ENCODE measurements at regions not wholly inside any gene's neighbourhood (a gene's known extent, or its start where the extent isn't known, plus 50 kb on each side); places are given as distances from the start of the nearest gene placed in this dataset.
A peak's percentile ranks its signal among the peaks of the same experiment; 100 is the strongest.

DNA sequence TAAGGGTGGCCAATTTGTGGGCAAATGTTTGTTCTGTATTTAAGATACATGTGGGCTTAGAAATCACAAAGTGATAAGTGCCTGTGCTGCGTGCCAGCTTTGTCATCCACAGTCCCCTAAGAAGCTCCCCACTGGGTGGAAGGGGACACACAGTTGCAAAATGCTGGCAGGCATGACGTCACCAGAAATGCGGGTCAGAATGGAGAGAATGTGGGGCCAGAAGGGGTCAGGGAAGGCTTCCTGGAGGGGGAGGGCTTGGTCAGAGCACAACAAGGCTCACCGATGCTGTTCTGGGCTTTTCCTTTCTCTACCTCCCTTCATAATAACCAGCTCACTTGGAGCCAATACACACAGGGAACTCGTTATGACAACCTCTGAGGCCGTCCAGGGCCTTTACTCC is 207.3 kb downstream of the URI1 start (continued):
- TF ChIP-seq ZBTB33 (IDR thresholded peaks at IDR 0.05; ENCODE audit: borderline replicate concordance, low read depth): no peak
- TF ChIP-seq NRF1 (IDR thresholded peaks at IDR 0.05; ENCODE audit: low read depth, low read length): no peak
- TF ChIP-seq SIN3A (IDR thresholded peaks at IDR 0.05; ENCODE audit: borderline replicate concordance, low read depth, low read length): no peak
- TF ChIP-seq SMC3 (IDR thresholded peaks at IDR 0.05; ENCODE audit: low read depth, low read length): no peak
- TF ChIP-seq PBX3 (IDR thresholded peaks at IDR 0.05): no peak

DNA sequence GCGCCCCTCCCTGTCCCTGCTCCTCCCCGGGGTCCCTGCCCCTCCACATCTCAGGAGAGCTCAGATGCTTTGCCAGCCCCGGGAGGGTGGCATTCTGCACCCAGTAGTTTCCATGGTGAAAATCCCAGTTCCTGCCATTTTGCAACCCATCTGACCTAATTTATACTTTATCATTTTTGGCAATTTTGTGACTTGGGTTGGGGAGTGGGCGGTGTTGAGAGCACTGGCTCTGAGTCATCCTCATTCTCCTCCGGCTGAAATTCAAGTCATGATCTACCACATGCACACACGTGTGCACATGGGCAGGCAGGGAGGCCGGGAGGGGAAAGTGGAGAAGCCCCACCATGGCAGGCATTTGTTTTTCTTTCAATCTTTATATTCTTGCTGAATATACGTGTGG is 208.6 kb downstream of the URI1 start:
- Histone ChIP-seq H3K9me3 (no peaks in the 10 kb centered on the region), H3K27me3 (ENCODE audit: insufficient read depth) (no peaks in the 10 kb centered on the region), H3F3A (replicated peaks; ENCODE audit: insufficient read depth) (no peaks in the 10 kb centered on the region), H3K36me3 (replicated peaks in 1 of 2; ENCODE audit: control insufficient read depth in 1 of 2, insufficient read depth in 2 of 2, low read length in 1 of 2) (no peaks in the 10 kb centered on the region), H3K9ac (no peak overlapping the region), H3K4me2 (no peak overlapping the region), H2AFZ (ENCODE audit: low read depth) (no peak overlapping the region), H4K20me1 (ENCODE audit: insufficient read depth) (no peaks in the 10 kb centered on the region), H3K4me3 (ENCODE audit: low read depth in 2 of 2, low read length in 1 of 2) (no peak overlapping the region), H3K27ac (ENCODE audit: low read depth in 2 of 2, low read length in 1 of 2) (peak overlapping the region in 1 of 2 experiments; percentile 28; a peak in 1 of 4 replicates), H3K9me2 (no peaks in the 10 kb centered on the region), H3K79me2 (ENCODE audit: insufficient read depth) (no peaks in the 10 kb centered on the region), H3K4me1 (ENCODE audit: control insufficient read depth in 1 of 2, insufficient read depth in 2 of 2, low read depth in 1 of 2, low read length in 1 of 2) (peaks cover 0 to 36% of the 10 kb centered on the region in 2 experiments; a peak in 2 of 4 replicates)
- DNase-seq: no peak
- POLR2A ChIA-PET: no interaction called here
- no peak for TF ChIP-seq NRF1 (IDR thresholded peaks at IDR 0.05; ENCODE audit: low read depth, low read length)
- no peak for TF ChIP-seq JUND (IDR thresholded peaks at IDR 0.05)
- no peak for TF ChIP-seq NFIC (IDR thresholded peaks at IDR 0.05; ENCODE audit: borderline replicate concordance)
- no peak for TF ChIP-seq ELF1 (IDR thresholded peaks at IDR 0.05)
- no peak for TF ChIP-seq PBX3 (IDR thresholded peaks at IDR 0.05)
- WGBS (ENCODE audit: low lambda C conversion rate): 17% methylated on average over 8 of the region's 8 CpGs
- CTCF ChIA-PET: interaction anchor here (1.0 to 1.8 kb wide), 2 partner anchors 15 to 39 kb away, joined by 3 to 4 read pairs; no protein-coding TSS in a partner anchor

GRCh38 chr19:30151081-30151480 is 209.0 kb downstream of the URI1 start:
- Histone ChIP-seq H3K4me2 (no peak overlapping the region), H3K27me3 (ENCODE audit: insufficient read depth) (no peaks in the 10 kb centered on the region), H3K9me2 (no peaks in the 10 kb centered on the region), H3K9me3 (no peaks in the 10 kb centered on the region), H3K4me3 (ENCODE audit: low read depth in 2 of 2, low read length in 1 of 2) (no peak overlapping the region), H3K4me1 (ENCODE audit: control insufficient read depth in 1 of 2, insufficient read depth in 2 of 2, low read depth in 1 of 2, low read length in 1 of 2) (peaks cover 0 to 40% of the 10 kb centered on the region in 2 experiments; a peak in 2 of 4 replicates), H3K36me3 (replicated peaks in 1 of 2; ENCODE audit: control insufficient read depth in 1 of 2, insufficient read depth in 2 of 2, low read length in 1 of 2) (no peaks in the 10 kb centered on the region), H3K79me2 (ENCODE audit: insufficient read depth) (no peaks in the 10 kb centered on the region), H2AFZ (ENCODE audit: low read depth) (no peak overlapping the region), H3K9ac (no peak overlapping the region), H3K27ac (ENCODE audit: low read depth in 2 of 2, low read length in 1 of 2) (peak overlapping the region in 1 of 2 experiments; percentile 47; a peak in 1 of 4 replicates), H4K20me1 (ENCODE audit: insufficient read depth) (no peaks in the 10 kb centered on the region), H3F3A (replicated peaks; ENCODE audit: insufficient read depth) (no peaks in the 10 kb centered on the region)
- ChIA-PET POLR2A (no interaction called here), CTCF (interaction anchor here (0.7 to 2.2 kb wide), 4 partner anchors 16 to 105 kb away, joined by 3 to 8 read pairs (median 4); no protein-coding TSS in a partner anchor)
- WGBS (ENCODE audit: low lambda C conversion rate): 28% methylated on average over 4 of the region's 6 CpGs
- no peak for DNase-seq
- TF ChIP-seq SMC3 (IDR thresholded peaks at IDR 0.05; ENCODE audit: low read depth, low read length): no peak
- no peak for TF ChIP-seq ELF1 (IDR thresholded peaks at IDR 0.05)
- TF ChIP-seq RFX5 (IDR thresholded peaks at IDR 0.05; ENCODE audit: low read length): no peak
- TF ChIP-seq TAF1 (IDR thresholded peaks at IDR 0.05; ENCODE audit: borderline replicate concordance, low read depth, low read length): no peak
- TF ChIP-seq TEAD4 (IDR thresholded peaks at IDR 0.05; ENCODE audit: borderline replicate concordance, insufficient read depth): no peak
- no peak for TF ChIP-seq GATA2 (CRISPR knock-in tag; IDR thresholded peaks at IDR 0.05)
- no peak for TF ChIP-seq MAX (IDR thresholded peaks at IDR 0.05; ENCODE audit: low read depth)
- TF ChIP-seq CHD2 (IDR thresholded peaks at IDR 0.05; ENCODE audit: low read length, partially characterized antibody): no peak
- no peak for TF ChIP-seq EP300 (IDR thresholded peaks at IDR 0.05; ENCODE audit: borderline replicate concordance in 1 of 2, low read depth in 1 of 2, low read length in 1 of 2)
- TF ChIP-seq RCOR1 (IDR thresholded peaks at IDR 0.05; ENCODE audit: low read length): no peak
- TF ChIP-seq NRF1 (IDR thresholded peaks at IDR 0.05; ENCODE audit: low read depth, low read length): no peak
- TF ChIP-seq USF1 (IDR thresholded peaks at IDR 0.05; ENCODE audit: borderline replicate concordance, low read depth): no peak
- TF ChIP-seq EZH2phosphoT487 (IDR thresholded peaks at IDR 0.05; ENCODE audit: borderline replicate concordance, low read depth): no peak

Data from SK-N-SH (cell line).